ENCODE measurements at regions not wholly inside any gene's neighbourhood (a gene's known extent, or its start where the extent isn't known, plus 50 kb on each side); places are given as distances from the start of the nearest gene placed in this dataset.

GRCh38 chr1:81558291-81559076 is 242.2 kb upstream of the ADGRL2 start:
- H3K4me3 ChIP-seq (replicated peaks; ENCODE audit: low read depth, low read length): no peak overlapping the region
- TF ChIP-seq, protein P1, sequence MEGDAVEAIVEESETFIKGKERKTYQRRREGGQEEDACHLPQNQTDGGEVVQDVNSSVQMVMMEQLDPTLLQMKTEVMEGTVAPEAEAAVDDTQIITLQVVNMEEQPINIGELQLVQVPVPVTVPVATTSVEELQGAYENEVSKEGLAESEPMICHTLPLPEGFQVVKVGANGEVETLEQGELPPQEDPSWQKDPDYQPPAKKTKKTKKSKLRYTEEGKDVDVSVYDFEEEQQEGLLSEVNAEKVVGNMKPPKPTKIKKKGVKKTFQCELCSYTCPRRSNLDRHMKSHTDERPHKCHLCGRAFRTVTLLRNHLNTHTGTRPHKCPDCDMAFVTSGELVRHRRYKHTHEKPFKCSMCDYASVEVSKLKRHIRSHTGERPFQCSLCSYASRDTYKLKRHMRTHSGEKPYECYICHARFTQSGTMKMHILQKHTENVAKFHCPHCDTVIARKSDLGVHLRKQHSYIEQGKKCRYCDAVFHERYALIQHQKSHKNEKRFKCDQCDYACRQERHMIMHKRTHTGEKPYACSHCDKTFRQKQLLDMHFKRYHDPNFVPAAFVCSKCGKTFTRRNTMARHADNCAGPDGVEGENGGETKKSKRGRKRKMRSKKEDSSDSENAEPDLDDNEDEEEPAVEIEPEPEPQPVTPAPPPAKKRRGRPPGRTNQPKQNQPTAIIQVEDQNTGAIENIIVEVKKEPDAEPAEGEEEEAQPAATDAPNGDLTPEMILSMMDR (IDR thresholded peaks at IDR 0.05; ENCODE audit: low read depth, low read length, missing control alignments): no peak
- DNase-seq (ENCODE audit: extremely low read depth, low read depth): no peak

GRCh38 chr1:81556968-81557367 is 243.8 kb upstream of the ADGRL2 start:
- DNase-seq (ENCODE audit: extremely low read depth, low read depth): no peak
- TF ChIP-seq, protein P1 (IDR thresholded peaks at IDR 0.05; ENCODE audit: low read depth, low read length, missing control alignments): no peak
- H3K4me3 ChIP-seq (replicated peaks; ENCODE audit: low read depth, low read length): no peak overlapping the region

- DNase-seq (ENCODE audit: extremely low read depth, low read depth): no peak
- TF ChIP-seq, protein P1 (IDR thresholded peaks at IDR 0.05; ENCODE audit: low read depth, low read length, missing control alignments): no peak
- no peak overlapping the region for H3K4me3 ChIP-seq (replicated peaks; ENCODE audit: low read depth, low read length)
Observed at GRCh38 chr1:81554534-81554933, 246.2 kb upstream of the ADGRL2 start.

- TF ChIP-seq, protein P1 (IDR thresholded peaks at IDR 0.05; ENCODE audit: low read depth, low read length, missing control alignments): no peak
- DNase-seq (ENCODE audit: extremely low read depth, low read depth): no peak
Observed at GRCh38 chr1:81554108-81554507, 246.6 kb upstream of the ADGRL2 start.

GRCh38 chr1:81553503-81553902 is 247.2 kb upstream of the ADGRL2 start:
- no peak for DNase-seq (ENCODE audit: extremely low read depth, low read depth)
- no peak overlapping the region for H3K4me3 ChIP-seq (replicated peaks; ENCODE audit: low read depth, low read length)
- TF ChIP-seq, protein P1 (IDR thresholded peaks at IDR 0.05; ENCODE audit: low read depth, low read length, missing control alignments): no peak

More at GRCh38 chr1:81554108-81554507, 246.6 kb upstream of the ADGRL2 start:
- H3K4me3 ChIP-seq (replicated peaks; ENCODE audit: low read depth, low read length): no peak overlapping the region

DNA sequence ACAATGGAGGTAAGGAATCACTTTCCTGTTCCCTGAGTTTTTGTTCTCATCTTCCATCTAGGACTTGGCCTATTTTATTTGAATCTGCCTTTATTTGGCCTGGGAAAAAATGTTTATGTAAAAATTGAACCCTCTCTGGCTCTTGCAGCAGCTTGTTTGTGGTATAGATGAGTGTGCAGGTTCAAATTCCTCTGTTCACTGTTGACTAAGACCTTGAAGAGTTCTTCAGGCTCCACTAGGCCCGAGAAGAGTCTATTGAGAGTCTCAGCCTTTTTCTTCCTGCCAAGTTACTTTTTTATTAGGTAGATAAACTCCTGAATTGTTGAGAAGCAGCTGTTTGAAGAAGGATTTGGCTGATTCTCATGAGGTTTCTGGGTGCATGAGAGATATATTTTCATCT is 248.8 kb upstream of the ADGRL2 start:
- no peak overlapping the region for H3K4me3 ChIP-seq (replicated peaks; ENCODE audit: low read depth, low read length)
- no peak for DNase-seq (ENCODE audit: extremely low read depth, low read depth)
- TF ChIP-seq, protein P1 (IDR thresholded peaks at IDR 0.05; ENCODE audit: low read depth, low read length, missing control alignments): no peak
